IMR-90 (cell line): ENCODE measurements at regions not wholly inside any gene's neighbourhood (a gene's known extent, or its start where the extent isn't known, plus 50 kb on each side); places are given as distances from the start of the nearest gene placed in this dataset.

Source experiments
- CEBPB ChIP-seq: IDR thresholded peaks from 2 replicates; pipeline ENCODE4 v1.6.1; 2012; ENCODE audit warnings: low read depth, low read length, improper control_type of control experiment
- POLR2A ChIP-seq: IDR thresholded peaks from 2 replicates; pipeline ENCODE4 v1.6.1; 2012; ENCODE audit warnings: mild to moderate bottlenecking, low read depth, low read length
- RAD21 ChIP-seq: IDR thresholded peaks from 2 replicates; pipeline ENCODE4 v1.6.1; 2012; ENCODE audit warnings: low read length, improper control_type of control experiment
- RFX5 ChIP-seq: IDR thresholded peaks from 2 replicates; pipeline ENCODE4 v1.8.0; 2012; ENCODE audit warnings: low read depth, mild to moderate bottlenecking, low read length, moderate library complexity
- SMC3 ChIP-seq: fragments of 150-350 bp; IDR thresholded peaks from 2 replicates; pipeline ENCODE4 v1.6.1; 2016; ENCODE audit warnings: low read depth, mild to moderate bottlenecking, antibody characterized with exemption, low read length, moderate library complexity
- USF2 ChIP-seq: fragments of 150-350 bp; IDR thresholded peaks from 2 replicates; pipeline ENCODE4 v1.6.1; 2017; ENCODE audit warnings: mild to moderate bottlenecking, antibody characterized with exemption, low read length, low read depth
- TF ChIP-seq, protein P1 (sequence below): conservative IDR thresholded peaks from 2 replicates; pipeline ENCODE4 v1.5.1; 2012; ENCODE audit warnings: mild to moderate bottlenecking, low read depth, low read length, improper control_type of control experiment

DNA sequence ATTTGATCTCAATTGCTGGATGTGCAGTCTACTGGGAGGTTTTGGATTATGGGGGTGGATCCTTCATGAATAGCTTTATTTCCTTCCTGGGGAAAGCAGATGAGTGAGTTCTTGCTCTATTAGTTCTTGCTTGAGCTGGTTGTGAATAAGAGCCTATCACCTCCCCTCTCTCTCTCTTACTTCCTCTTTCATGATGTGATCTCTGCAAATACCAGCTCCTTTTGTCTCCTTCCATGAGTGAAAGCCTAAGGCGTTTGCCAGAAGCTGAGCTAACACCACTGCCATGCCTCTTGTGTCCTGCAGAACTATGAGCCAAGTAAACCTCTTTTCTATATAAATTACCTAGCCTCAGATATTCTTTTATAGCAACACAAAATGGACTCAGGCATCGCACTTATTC, 302.7 kb downstream of the CCER1 start:
- no peak for TF ChIP-seq USF2
- TF ChIP-seq, protein P1, sequence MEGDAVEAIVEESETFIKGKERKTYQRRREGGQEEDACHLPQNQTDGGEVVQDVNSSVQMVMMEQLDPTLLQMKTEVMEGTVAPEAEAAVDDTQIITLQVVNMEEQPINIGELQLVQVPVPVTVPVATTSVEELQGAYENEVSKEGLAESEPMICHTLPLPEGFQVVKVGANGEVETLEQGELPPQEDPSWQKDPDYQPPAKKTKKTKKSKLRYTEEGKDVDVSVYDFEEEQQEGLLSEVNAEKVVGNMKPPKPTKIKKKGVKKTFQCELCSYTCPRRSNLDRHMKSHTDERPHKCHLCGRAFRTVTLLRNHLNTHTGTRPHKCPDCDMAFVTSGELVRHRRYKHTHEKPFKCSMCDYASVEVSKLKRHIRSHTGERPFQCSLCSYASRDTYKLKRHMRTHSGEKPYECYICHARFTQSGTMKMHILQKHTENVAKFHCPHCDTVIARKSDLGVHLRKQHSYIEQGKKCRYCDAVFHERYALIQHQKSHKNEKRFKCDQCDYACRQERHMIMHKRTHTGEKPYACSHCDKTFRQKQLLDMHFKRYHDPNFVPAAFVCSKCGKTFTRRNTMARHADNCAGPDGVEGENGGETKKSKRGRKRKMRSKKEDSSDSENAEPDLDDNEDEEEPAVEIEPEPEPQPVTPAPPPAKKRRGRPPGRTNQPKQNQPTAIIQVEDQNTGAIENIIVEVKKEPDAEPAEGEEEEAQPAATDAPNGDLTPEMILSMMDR, result no peak
- TF ChIP-seq POLR2A, result no peak
- no peak for TF ChIP-seq CEBPB
- TF ChIP-seq RFX5, result no peak
- TF ChIP-seq RAD21, result no peak
- TF ChIP-seq SMC3, result no peak
